NCI-H1105 (cell line): ENCODE measurements at regions not wholly inside any gene's neighbourhood (a gene's known extent, or its start where the extent isn't known, plus 50 kb on each side); places are given as distances from the start of the nearest gene placed in this dataset.
"Not testable (repeated sequence)": the region's sequence is repeated elsewhere in the genome, so short reads cannot be mapped to it uniquely, and the experiment has no call there.

ENCODE experiments used
- DNase-seq: peaks from one replicate; lab custom pipeline; 2025; lab: John Stamatoyannopoulos, UW

DNA sequence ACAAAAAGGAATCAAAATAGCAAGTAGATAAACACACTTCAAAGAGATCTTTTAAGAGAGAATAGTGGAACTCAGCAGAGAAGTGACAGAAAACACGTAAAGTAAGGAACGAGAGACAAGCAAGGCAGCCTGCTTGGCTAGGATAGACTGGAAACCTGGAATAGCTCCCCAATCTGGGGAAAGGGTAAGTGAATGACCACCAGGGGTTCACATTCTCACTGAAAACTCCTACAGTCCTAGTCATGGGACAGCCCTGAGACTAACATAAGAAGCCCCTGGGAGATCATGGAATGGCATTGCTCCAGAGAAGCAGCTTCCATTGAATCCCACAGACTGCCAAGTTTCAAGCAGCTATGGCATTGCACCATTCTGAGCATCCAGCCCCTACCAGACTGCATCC is 363.6 kb upstream of the ARPP21 start:
- no peak for DNase-seq

DNA sequence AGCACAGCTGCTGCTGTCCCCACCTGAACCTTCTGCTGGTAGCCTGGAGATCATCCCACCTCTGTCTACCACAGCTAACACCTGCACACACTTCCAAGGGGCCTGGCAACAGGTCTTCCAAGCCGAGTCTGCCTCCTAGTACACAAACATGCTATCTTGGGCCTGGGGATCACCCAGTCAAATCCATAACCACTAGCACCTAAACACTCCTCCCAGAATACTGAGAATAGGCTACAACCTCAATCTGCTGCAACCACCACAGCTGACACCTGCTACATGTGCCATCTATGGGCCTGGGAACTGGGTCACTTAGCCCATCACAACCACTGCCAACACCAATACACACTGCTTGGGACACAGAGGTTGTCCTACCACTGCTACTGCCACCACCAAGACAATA is 362.8 kb upstream of the ARPP21 start:
- no peak for DNase-seq

- DNase-seq, result no peak
Measured at GRCh38 chr3:35291471-35292236, 347.7 kb upstream of the ARPP21 start.

GRCh38 chr3:35292568-35292967 is 346.8 kb upstream of the ARPP21 start:
- no peak for DNase-seq

DNA sequence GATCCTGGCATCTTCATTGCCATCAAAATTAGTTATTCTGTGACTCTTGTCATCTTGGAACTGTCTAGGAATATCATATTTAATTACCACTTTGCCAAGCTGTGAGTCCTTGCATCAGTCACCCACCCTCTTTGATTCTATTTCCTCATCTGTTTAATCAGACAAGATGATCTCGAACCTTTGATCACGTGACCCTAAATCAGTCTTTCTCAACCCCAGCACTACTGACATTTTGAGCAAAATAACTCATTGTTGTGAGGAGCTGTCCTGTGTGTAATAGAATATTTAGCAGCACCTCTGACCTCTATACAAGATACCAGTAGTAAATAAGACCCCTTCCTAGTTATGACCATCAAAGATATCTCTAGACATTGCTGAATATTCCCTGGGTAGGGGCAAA is 343.4 kb upstream of the ARPP21 start:
- DNase-seq, result no peak

DNA sequence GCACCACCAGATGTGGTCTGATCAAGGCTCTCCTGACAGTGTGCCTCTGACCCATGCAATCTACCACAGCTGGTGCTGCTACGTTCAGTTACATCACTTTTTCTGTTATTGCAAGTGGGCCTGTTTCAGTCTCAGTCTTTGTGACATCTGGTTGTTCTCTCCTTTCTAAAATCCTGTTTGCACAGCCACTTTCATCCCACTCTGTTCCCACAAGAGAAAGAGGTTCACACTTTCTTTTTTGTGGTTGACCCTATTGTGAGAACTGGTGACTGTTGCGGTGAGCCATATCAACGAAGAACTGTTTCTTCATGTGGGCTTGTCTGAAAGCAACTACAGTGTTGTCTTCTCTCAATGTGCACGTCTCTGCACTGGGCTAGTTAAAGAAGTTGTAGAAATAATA is 342.8 kb upstream of the ARPP21 start:
- DNase-seq, result no peak

DNA sequence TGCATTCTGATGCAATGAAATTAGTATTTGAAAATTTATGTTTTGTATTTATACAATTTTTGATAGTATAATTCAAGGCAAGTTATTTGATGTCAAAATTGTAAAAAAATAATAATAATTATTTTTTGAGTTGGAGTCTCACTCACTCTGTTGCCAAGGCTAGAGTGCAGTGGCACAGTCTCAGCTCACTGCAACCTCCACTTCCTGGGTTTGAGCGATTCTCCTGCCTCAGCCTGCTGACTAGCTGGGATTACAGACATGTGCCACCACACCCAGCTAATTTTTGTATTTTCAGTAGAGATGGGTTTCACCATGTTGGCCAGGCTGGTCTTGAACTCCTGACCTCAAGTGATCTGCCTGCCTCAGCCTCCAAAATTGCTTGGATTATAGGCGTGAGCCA is 342.4 kb upstream of the ARPP21 start:
- DNase-seq, result not testable (repeated sequence)

GRCh38 chr3:35305406-35305805 is 333.9 kb upstream of the ARPP21 start:
- no peak for DNase-seq

DNA sequence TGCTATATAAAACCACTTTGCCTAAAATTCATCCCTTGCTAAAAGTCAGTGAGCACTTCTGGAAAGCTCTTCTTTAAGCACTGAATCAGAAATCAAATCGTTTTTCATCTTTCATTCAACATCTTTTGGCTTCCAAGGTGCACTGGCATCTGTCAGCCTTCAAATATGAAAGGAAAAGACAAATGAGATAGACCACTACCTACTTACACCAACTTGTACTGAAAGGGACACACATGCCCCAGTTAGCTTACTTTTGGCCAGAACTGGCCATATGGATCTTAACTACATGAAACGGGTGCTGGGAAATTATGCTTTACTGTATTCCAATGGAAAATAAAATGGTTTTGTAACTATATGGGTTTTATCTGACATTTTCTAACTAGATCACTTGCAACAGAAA is 332.0 kb upstream of the ARPP21 start:
- DNase-seq, result no peak

DNA sequence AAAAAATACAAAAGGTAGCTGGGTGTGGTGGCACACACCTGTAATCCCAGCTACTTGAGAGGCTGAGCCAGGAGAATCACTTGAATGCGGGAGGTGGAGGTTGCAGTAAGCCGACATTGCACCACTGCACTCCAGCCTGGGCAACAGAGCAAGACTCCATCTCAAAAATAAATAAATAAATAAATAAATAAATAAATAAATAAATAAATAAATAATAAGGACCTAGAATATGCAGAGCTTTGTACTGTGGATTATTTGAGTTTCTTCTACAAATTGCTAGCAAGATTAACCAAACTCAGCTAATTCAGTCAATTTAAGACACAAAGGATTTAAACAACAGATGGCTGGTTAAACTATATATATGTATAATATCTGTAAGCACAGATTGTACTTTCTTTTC is 322.5 kb upstream of the ARPP21 start:
- DNase-seq, result not testable (repeated sequence)

DNA sequence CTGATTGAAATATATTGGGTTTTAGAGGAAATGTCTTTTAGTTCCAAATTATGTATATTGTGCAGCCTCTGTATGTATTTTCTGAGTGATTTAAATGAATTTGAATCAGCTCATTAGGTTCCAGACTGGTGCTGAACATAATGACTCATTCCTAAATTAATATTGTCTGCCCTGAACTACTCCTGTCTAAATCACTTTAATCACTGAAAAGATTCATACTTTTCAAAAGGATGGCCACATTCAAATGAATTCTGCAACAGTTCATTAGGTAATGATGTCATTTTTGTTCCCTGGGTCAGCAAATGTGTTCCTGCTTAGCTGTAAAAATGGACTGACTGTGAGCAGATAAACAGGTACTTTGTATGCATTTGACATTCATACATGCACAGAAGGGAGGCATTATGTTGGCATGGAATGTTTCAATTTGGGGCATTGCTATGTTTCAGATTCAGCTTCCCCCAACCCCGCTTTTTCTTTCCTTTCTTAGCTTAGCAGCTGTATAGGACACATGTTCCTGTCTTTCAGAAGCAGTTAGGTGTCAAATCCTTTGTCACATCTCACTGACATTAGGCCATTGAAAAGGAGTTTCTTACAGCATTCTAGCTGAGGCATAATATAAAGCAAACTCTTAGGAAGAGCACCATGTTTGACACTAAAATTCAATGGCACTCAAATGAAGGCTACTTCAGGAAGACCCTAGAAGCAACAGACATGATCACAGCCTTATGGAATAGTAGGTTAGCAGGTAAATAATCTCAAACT is 318.5 kb upstream of the ARPP21 start:
- no peak for DNase-seq

- DNase-seq, result no peak
Measured at GRCh38 chr3:35322070-35322469, 317.3 kb upstream of the ARPP21 start.

- no peak for DNase-seq
Measured at GRCh38 chr3:35335703-35336102, 303.6 kb upstream of the ARPP21 start.

DNA sequence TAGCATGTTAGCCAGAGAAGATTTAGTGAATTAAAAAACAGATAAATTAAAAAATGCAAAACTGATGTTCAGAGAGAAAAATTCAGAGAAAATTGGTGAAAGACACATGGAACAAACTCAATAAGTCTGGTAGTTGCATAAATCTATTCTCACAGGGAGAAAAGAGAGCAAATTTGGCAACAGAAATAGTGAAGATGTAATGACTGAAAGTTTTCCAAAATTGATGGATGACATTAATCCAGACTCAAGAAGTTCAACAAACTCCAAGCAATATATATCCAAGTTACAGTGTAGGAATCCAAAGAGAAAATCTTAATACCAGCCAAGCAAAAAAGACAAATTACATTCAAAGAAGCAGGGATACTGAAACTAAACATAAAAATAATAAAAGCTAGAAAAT is 302.7 kb upstream of the ARPP21 start:
- DNase-seq, result no peak

DNA sequence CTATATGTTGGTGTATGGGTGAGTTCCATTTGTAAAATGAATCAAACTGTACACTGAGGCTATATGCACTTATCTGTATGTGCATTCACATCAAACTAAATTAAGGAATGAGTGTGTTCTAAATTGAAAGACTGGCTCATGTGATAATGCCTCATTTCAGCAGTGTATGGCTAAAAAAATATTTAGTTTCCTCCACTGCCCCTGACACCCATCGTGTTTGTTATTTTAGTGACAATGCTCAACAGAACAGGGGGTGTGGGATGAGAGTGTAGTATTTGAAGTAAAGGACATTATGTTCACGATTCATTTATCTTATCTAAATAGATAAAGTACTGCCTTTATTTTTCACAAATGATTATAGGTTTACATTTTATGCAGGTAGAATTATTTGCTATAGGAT is 301.1 kb upstream of the ARPP21 start:
- DNase-seq, result no peak

GRCh38 chr3:35380196-35380595 is 259.1 kb upstream of the ARPP21 start:
- no peak for DNase-seq

DNA sequence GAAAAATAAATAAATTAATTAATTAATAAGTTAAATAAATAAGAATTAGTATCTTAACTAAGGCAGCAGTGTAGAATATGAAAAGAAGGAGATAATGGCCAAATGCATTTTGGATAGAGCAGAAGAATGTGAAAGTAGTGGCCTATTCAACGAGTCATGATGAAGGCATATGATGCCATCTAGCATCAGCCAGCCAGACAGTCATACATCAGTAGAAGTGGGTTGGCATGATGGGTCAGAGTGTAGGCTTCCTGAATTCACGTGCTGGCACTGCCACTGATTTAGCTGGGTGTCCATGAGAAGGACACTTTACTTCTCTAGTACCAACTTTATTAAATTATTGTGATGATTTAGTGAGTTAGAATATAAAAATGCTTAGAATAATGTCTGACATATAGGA is 256.1 kb upstream of the ARPP21 start:
- DNase-seq, result no peak

- no peak for DNase-seq
Measured at GRCh38 chr3:35383719-35384555, 255.4 kb upstream of the ARPP21 start.

DNA sequence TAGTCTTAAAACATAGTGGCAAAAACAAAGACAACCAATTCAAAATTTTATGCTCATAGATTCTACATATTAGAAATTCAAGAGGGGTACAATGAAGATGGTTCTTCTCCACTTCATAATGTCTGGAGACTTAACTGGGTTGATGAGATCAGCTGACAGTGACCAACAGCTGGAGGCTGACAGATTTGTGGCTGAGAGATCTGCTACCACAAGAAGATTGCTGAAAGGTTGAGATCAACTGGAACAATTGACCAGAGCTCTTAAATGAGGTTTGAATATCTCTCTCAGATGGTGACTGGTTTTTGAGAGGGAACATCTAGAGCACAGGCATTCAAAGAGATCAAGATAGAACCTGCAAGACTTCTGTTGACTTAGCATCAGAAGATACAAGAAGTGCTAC is 254.1 kb upstream of the ARPP21 start:
- DNase-seq, result no peak

DNA sequence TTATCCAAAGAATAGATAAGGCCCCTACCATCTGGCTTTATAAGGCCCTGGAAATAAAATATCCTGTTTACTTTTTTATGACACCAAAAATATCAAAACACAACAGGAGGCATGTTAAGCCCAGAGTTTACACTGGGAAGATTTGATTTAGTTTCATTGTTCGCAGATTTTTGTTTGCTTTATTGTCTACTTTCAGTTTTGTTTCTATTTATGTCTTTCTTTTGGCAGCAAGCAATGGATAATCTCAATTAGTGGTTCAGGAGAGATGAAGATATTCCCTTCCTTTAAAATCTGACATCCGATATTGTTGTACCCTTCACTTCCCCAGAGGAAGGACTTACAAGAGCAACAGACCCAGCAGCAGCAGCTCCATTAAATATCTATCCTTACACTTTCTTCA is 249.4 kb upstream of the ARPP21 start:
- DNase-seq, result no peak

DNA sequence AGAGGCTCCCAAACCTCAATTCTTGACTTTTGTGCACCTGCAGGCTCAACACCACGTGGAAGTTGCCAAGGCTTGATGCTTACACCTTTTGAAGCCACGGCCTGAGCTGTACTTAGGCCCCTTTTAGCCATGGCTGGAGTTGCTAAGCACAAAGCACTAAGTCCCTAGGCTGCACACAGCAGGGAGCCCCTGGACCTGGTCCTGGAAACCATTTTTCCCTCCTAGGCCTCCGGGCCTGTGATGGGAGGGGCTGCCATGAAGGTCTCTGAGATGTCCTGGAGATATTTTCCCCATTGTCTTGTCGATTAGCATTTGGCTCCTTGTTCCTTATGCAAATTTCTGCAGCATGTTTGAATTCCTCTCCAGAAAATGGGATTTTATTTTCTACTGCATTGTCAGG is 247.1 kb upstream of the ARPP21 start:
- no peak for DNase-seq

DNA sequence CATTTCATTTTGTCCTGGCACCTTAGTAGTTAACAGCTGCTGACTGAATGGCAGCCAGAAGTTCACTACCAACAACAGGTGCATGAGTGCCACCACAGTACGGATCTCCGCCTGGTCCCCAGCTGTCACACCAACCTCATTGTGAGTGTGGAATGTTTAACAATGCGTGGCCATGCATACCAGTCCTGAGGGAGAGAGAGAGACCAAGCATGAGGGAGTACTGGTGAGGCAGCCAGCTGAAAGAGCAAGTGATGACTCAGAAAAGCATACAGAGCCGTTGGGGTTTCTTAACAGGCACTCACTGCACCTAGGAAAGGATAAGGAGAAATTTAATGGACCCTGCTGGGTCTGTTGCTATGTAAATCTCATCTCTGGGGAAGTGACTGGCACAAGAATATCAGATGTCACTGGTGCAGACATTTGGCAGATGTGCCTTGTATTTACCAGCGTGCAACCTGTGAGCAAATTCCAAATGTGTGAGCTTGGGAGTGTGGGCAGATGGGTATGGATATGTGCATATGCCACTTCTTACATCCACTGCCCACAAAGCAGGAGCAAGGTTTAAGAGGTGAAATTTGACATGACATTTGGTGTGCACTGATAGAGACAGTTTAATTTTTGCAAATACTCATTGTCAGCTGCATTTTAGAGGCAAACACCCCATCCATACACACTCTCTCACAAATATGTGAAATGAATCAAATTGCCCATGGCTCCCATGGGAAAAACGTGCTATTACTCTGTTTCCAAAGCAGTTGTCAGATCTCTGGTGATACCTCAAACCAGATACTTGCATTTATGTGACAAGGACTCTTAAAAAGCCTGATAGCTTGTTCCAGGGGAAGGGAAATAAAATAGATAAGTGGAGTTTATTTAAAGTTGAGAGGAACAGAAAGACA is 245.2 kb upstream of the ARPP21 start:
- no peak for DNase-seq
